ENCODE measurements at regions not wholly inside any gene's neighbourhood (a gene's known extent, or its start where the extent isn't known, plus 50 kb on each side); places are given as distances from the start of the nearest gene placed in this dataset.

- TF ChIP-seq CTCF (IDR thresholded peaks at IDR 0.05; ENCODE audit: low read depth, low read length, poor library complexity, severe bottlenecking) (no peak), EZH2phosphoT487 (IDR thresholded peaks at IDR 0.05; ENCODE audit: borderline replicate concordance, low read length) (no peak)
Measured at GRCh38 chr6:165206798-165207197, 102.6 kb downstream of the C6orf118 start.
